C4-2B (cell line): ENCODE measurements at regions not wholly inside any gene's neighbourhood (a gene's known extent, or its start where the extent isn't known, plus 50 kb on each side); places are given as distances from the start of the nearest gene placed in this dataset.

Experiments used
- CTCF ChIP-seq: fragments of 450-650 bp; conservative IDR thresholded peaks from 2 replicates; pipeline ENCODE4 v1.5.1; 2017; ENCODE audit warnings: mild to moderate bottlenecking
- ZFX ChIP-seq: fragments of 450-650 bp; IDR thresholded peaks from 2 replicates; pipeline ENCODE4 v1.6.1; 2017

GRCh38 chr6:141261016-141261671, 871.6 kb upstream of the GJE1 start:
- TF ChIP-seq CTCF: no peak
- no peak for TF ChIP-seq ZFX
